DMS 273 (cell line): ENCODE measurements at regions not wholly inside any gene's neighbourhood (a gene's known extent, or its start where the extent isn't known, plus 50 kb on each side); places are given as distances from the start of the nearest gene placed in this dataset.
"Not testable (repeated sequence)": the region's sequence is repeated elsewhere in the genome, so short reads cannot be mapped to it uniquely, and the experiment has no call there.

Source experiments
- DNase-seq: peaks from one replicate; lab custom pipeline; 2025; ENCODE audit not compliant: unreplicated experiment; lab: John Stamatoyannopoulos, UW

GRCh38 chr3:175989161-175989560 is 1130.0 kb downstream of the NAALADL2 start:
- peak; percentile 52 for DNase-seq

- no peak for DNase-seq
Observed at GRCh38 chr3:175988401-175988800, 1129.3 kb downstream of the NAALADL2 start.

- DNase-seq, result no peak
Observed at GRCh38 chr3:175985781-175986180, 1126.6 kb downstream of the NAALADL2 start.

GRCh38 chr3:175983379-175983778 is 1124.2 kb downstream of the NAALADL2 start:
- DNase-seq, result no peak

- DNase-seq, result no peak
Observed at GRCh38 chr3:175980486-175981090, 1121.5 kb downstream of the NAALADL2 start.

- DNase-seq, result no peak
Observed at GRCh38 chr3:175977968-175978752, 1119.0 kb downstream of the NAALADL2 start.

- no peak for DNase-seq
Observed at GRCh38 chr3:175969456-175969855, 1110.3 kb downstream of the NAALADL2 start.

GRCh38 chr3:175965036-175965435 is 1105.9 kb downstream of the NAALADL2 start:
- no peak for DNase-seq

GRCh38 chr3:175957427-175957826 is 1098.3 kb downstream of the NAALADL2 start:
- no peak for DNase-seq

- DNase-seq, result peak; percentile 55
Observed at GRCh38 chr3:175956964-175957363, 1097.8 kb downstream of the NAALADL2 start.

GRCh38 chr3:175951047-175951694 is 1092.0 kb downstream of the NAALADL2 start:
- no peak for DNase-seq

GRCh38 chr3:175948041-175948440 is 1088.9 kb downstream of the NAALADL2 start:
- no peak for DNase-seq

GRCh38 chr3:175941352-175941751 is 1082.2 kb downstream of the NAALADL2 start:
- DNase-seq, result peak; percentile 70

GRCh38 chr3:175940881-175941280 is 1081.7 kb downstream of the NAALADL2 start:
- DNase-seq, result peak; percentile 98

- DNase-seq, result no peak
Observed at GRCh38 chr3:175940243-175940642, 1081.1 kb downstream of the NAALADL2 start.

GRCh38 chr3:175937367-175937766 is 1078.2 kb downstream of the NAALADL2 start:
- DNase-seq, result not testable (repeated sequence)

GRCh38 chr3:175932586-175932985 is 1073.5 kb downstream of the NAALADL2 start:
- no peak for DNase-seq

GRCh38 chr3:175919133-175919532 is 1060.0 kb downstream of the NAALADL2 start:
- DNase-seq, result no peak

- DNase-seq, result no peak
Observed at GRCh38 chr3:175916191-175916934, 1057.2 kb downstream of the NAALADL2 start.

GRCh38 chr3:175914785-175915184 is 1055.7 kb downstream of the NAALADL2 start:
- DNase-seq, result peak; percentile 13

- peak; percentile 74 for DNase-seq
Observed at GRCh38 chr3:175913286-175913685, 1054.2 kb downstream of the NAALADL2 start.
